SU-DHL-6 (cell line): ENCODE measurements at regions not wholly inside any gene's neighbourhood (a gene's known extent, or its start where the extent isn't known, plus 50 kb on each side); places are given as distances from the start of the nearest gene placed in this dataset.

Experiments
- H2AFZ ChIP-seq: fragments of 200-600 bp; sonication (generic); 2 replicates; pipeline ENCODE4 v1.6.1; 2014; ENCODE audit warnings: low read depth, mild to moderate bottlenecking, moderate library complexity, mixed read lengths, antibody characterized with exemption, low read length; ENCODE audit not compliant: severe bottlenecking
- H3F3A ChIP-seq: fragments of 200-600 bp; shearing (Covaris generic); 2 replicates; pipeline ENCODE4 v1.6.0; 2016; ENCODE audit warnings: antibody characterized with exemption, mild to moderate bottlenecking; ENCODE audit not compliant: insufficient read depth
- H3K27ac ChIP-seq: fragments of 200-600 bp; sonication (generic); 2 replicates; pipeline ENCODE4 v1.5.1; 2016; ENCODE audit warnings: low read depth, mild to moderate bottlenecking, low read length, moderate library complexity, mixed read lengths
- H3K27me3 ChIP-seq: fragments of 200-600 bp; sonication (generic), shearing (Covaris generic); 2 replicates; pipeline ENCODE4 v1.6.0; 2014; ENCODE audit warnings: mild to moderate bottlenecking, low read length
- H3K36me3 ChIP-seq: fragments of 200-600 bp; sonication (generic); 2 replicates; pipeline ENCODE4 v1.6.1; 2014; ENCODE audit warnings: mild to moderate bottlenecking, low read length, mixed read lengths
- H3K4me2 ChIP-seq: fragments of 300-600, 200-600 bp; shearing (Covaris generic), sonication (generic); 2 replicates; pipeline ENCODE4 v1.6.0; 2014; ENCODE audit warnings: low read length, low read depth, mild to moderate bottlenecking; ENCODE audit not compliant: poor library complexity, severe bottlenecking
- H3K4me3 ChIP-seq: fragments of 200-600 bp; sonication (generic); 2 replicates; pipeline ENCODE4 v1.5.1; 2014; ENCODE audit warnings: antibody characterized with exemption, low read length, mild to moderate bottlenecking, mixed read lengths; ENCODE audit not compliant: insufficient read depth, poor library complexity, severe bottlenecking
- H3K79me2 ChIP-seq: fragments of 200-600 bp; sonication (generic); 2 replicates; pipeline ENCODE4 v1.6.1; 2014; ENCODE audit warnings: mild to moderate bottlenecking, low read length, moderate library complexity; ENCODE audit not compliant: insufficient read depth
- H3K9ac ChIP-seq: fragments of 200-600 bp; sonication (generic); 2 replicates; pipeline ENCODE4 v1.7.0; 2014; ENCODE audit warnings: mild to moderate bottlenecking, low read length
- H3K9me2 ChIP-seq: fragments of 200-600 bp; sonication (generic); replicated peaks from 2 replicates; pipeline ENCODE4 v1.6.1; 2014; ENCODE audit warnings: low read length; ENCODE audit not compliant: insufficient read depth
- H3K9me3 ChIP-seq: fragments of 200-600 bp; sonication (generic); 2 replicates; pipeline ENCODE4 v1.6.1; 2014; ENCODE audit warnings: low read length, mixed read lengths; ENCODE audit not compliant: insufficient read depth
- H4K20me1 ChIP-seq: fragments of 200-600 bp; sonication (generic); 2 replicates; pipeline ENCODE4 v1.6.1; 2014; ENCODE audit warnings: low read depth, mild to moderate bottlenecking, antibody characterized with exemption, low read length, moderate library complexity, mixed read lengths
- EZH2phosphoT487 ChIP-seq: fragments of 200-600 bp; sonication (generic), shearing (Covaris generic); conservative IDR thresholded peaks from 2 replicates; pipeline ENCODE4 v1.6.1; 2018; ENCODE audit warnings: mild to moderate bottlenecking, antibody characterized with exemption, low read length, moderate library complexity, mixed read lengths
- TF ChIP-seq, protein P1 (sequence below): fragments of 200-600 bp; sonication (generic); IDR thresholded peaks from one replicate; pipeline ENCODE4 v1.5.1; 2017; ENCODE audit warnings: antibody characterized with exemption, mild to moderate bottlenecking, low read length, moderate library complexity; ENCODE audit not compliant: insufficient read depth, poor library complexity, severe bottlenecking

GRCh38 chr1:103180660-103181059 lies 72.3 kb upstream of the COL11A1 start:
- no peaks in the 10 kb centered on the region for H3K36me3 ChIP-seq
- no peak overlapping the region for H2AFZ ChIP-seq
- TF ChIP-seq, protein P1, sequence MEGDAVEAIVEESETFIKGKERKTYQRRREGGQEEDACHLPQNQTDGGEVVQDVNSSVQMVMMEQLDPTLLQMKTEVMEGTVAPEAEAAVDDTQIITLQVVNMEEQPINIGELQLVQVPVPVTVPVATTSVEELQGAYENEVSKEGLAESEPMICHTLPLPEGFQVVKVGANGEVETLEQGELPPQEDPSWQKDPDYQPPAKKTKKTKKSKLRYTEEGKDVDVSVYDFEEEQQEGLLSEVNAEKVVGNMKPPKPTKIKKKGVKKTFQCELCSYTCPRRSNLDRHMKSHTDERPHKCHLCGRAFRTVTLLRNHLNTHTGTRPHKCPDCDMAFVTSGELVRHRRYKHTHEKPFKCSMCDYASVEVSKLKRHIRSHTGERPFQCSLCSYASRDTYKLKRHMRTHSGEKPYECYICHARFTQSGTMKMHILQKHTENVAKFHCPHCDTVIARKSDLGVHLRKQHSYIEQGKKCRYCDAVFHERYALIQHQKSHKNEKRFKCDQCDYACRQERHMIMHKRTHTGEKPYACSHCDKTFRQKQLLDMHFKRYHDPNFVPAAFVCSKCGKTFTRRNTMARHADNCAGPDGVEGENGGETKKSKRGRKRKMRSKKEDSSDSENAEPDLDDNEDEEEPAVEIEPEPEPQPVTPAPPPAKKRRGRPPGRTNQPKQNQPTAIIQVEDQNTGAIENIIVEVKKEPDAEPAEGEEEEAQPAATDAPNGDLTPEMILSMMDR, result no peak
- TF ChIP-seq EZH2phosphoT487, result no peak
- no peak overlapping the region for H3K27ac ChIP-seq
- H3K27me3 ChIP-seq, result no peaks in the 10 kb centered on the region
- no peak overlapping the region for H3K4me3 ChIP-seq
- no peaks in the 10 kb centered on the region for H3K9me2 ChIP-seq
- no peaks in the 10 kb centered on the region for H4K20me1 ChIP-seq
- H3K9ac ChIP-seq, result no peak overlapping the region
- H3K79me2 ChIP-seq, result no peaks in the 10 kb centered on the region
- no peak overlapping the region for H3K4me2 ChIP-seq
- H3K9me3 ChIP-seq, result no peaks in the 10 kb centered on the region
- no peaks in the 10 kb centered on the region for H3F3A ChIP-seq

DNA sequence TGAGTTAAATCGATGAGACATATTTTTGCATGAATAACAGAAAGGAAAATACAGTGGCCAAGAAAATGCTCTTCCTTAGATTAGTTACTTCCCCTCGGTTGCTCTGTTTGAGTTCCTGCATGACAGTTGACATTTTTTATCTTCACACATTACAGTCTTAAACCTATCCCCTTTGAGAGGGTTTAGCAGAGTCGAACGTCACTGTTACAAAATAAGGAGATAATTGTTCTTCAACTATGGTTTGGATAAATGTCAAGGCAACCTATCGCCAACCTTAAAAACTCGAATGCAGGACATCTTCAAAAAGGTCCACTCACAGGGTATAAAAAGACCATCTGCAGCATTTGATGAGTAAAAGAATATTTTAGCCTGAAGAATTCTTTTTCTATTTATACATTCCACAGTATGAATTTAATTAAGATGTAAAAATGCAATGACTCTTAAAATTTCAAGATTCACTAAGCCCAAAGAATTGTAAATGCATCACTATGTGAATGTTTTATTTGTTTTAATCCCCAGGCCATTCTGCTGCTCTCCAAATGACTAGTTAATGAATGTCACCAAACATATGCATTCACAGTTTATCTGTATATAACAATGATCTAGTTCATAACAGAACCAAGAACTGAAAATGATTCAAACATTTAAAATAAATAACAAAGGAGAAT lies 68.9 kb upstream of the COL11A1 start:
- H3K27ac ChIP-seq, result no peak overlapping the region
- no peaks in the 10 kb centered on the region for H3K27me3 ChIP-seq
- no peak overlapping the region for H2AFZ ChIP-seq
- TF ChIP-seq EZH2phosphoT487, result no peak
- TF ChIP-seq, protein P1, result no peak
- H3K36me3 ChIP-seq, result no peaks in the 10 kb centered on the region
- no peaks in the 10 kb centered on the region for H3F3A ChIP-seq
- no peaks in the 10 kb centered on the region for H4K20me1 ChIP-seq
- H3K9me3 ChIP-seq, result no peaks in the 10 kb centered on the region
- H3K4me2 ChIP-seq, result no peak overlapping the region
- no peaks in the 10 kb centered on the region for H3K79me2 ChIP-seq
- no peak overlapping the region for H3K4me3 ChIP-seq
- no peaks in the 10 kb centered on the region for H3K9me2 ChIP-seq
- H3K9ac ChIP-seq, result no peak overlapping the region

DNA sequence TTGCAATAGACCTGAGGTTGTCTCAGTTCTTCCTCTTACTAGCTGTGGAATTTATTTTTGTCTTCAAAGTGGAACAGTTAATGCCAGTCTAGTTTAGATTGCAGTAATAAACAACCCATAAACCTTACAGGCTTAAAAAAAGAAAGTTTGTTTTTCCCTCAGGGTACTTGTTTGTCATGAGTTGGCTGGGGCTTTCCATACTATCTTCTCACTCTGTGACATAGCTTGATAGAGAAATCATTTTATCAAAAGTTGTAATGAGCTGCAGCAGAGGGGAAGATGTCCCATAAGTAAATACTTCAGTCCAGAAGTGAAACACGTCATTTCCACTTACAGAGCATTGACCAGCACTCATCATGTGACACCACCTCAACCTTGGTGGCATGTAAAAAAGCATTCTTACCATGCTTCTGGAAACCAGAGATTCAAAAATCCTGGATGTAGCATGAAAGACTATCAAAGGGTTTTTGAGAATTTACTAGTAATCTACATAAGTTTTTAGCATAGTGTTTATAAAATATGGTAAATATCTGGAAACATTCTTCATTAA lies 62.8 kb upstream of the COL11A1 start:
- H3K79me2 ChIP-seq, result no peaks in the 10 kb centered on the region
- H3K36me3 ChIP-seq, result no peaks in the 10 kb centered on the region
- no peaks in the 10 kb centered on the region for H3K9me3 ChIP-seq
- TF ChIP-seq EZH2phosphoT487, result no peak
- TF ChIP-seq, protein P1, result no peak
- no peaks in the 10 kb centered on the region for H4K20me1 ChIP-seq
- H3K4me3 ChIP-seq, result no peak overlapping the region
- no peaks in the 10 kb centered on the region for H3K27me3 ChIP-seq
- H3K4me2 ChIP-seq, result no peak overlapping the region
- no peaks in the 10 kb centered on the region for H3F3A ChIP-seq
- H3K27ac ChIP-seq, result no peak overlapping the region
- no peak overlapping the region for H3K9ac ChIP-seq
- no peak overlapping the region for H2AFZ ChIP-seq
- H3K9me2 ChIP-seq, result no peaks in the 10 kb centered on the region
